Activated B cell treated with CpG ODN at 0.5 μM for 24 hours (primary cell): ENCODE measurements at regions not wholly inside any gene's neighbourhood (a gene's known extent, or its start where the extent isn't known, plus 50 kb on each side); places are given as distances from the start of the nearest gene placed in this dataset.

ENCODE experiments used
- ATAC-seq: fragments of 200-7000 bp; cut with Tn5 transposase; one replicate; pipeline ENCODE4 v1.10.0; 2021; ENCODE audit warnings: low read depth, mild to moderate bottlenecking, moderate library complexity
- CTCF ChIA-PET: fragments of 350-600 bp; sonication (Branson Sonifier 250); formaldehyde crosslinking; loops from one replicate; lab custom pipeline; 2021; ENCODE audit warnings: antibody characterized with exemption; lab: Charles Lee
- POLR2A ChIA-PET: fragments of 350-600 bp; sonication (Branson Sonifier 250); formaldehyde crosslinking; loops from one replicate; lab custom pipeline; 2021; ENCODE audit warnings: antibody characterized with exemption; lab: Charles Lee
- DNase-seq: peaks from one replicate; pipeline ENCODE4 v3.0.0; 2022
- H3K27ac Mint-ChIP-seq: one replicate; pipeline ENCODE4 v1.8.0; 2020; ENCODE audit warnings: mixed read lengths
- H3K27me3 Mint-ChIP-seq: one replicate; pipeline ENCODE4 v1.8.0; 2021; ENCODE audit warnings: mixed read lengths
- H3K36me3 Mint-ChIP-seq: one replicate; pipeline ENCODE4 v1.8.0; 2021; ENCODE audit warnings: low read depth, mixed read lengths
- H3K4me1 Mint-ChIP-seq: one replicate; pipeline ENCODE4 v1.8.0; 2021; ENCODE audit warnings: mixed read lengths
- H3K4me3 Mint-ChIP-seq: one replicate; pipeline ENCODE4 v1.8.0; 2020; ENCODE audit warnings: mild to moderate bottlenecking, mixed read lengths
- H3K9me3 Mint-ChIP-seq: one replicate; pipeline ENCODE4 v1.8.0; 2020; ENCODE audit warnings: mixed read lengths
- intact Hi-C: fragments of 100-400 bp; cut with micrococcal nuclease; formaldehyde crosslinking; loops from one replicate; pipeline ENCODE4 v1.15.1; 2024
- TF ChIP-seq, protein P1 (sequence below): fragments of 200-600 bp; IDR thresholded peaks from one replicate; pipeline ENCODE4 v1.8.0; 2022; ENCODE audit warnings: antibody characterized with exemption, mild to moderate bottlenecking

DNA sequence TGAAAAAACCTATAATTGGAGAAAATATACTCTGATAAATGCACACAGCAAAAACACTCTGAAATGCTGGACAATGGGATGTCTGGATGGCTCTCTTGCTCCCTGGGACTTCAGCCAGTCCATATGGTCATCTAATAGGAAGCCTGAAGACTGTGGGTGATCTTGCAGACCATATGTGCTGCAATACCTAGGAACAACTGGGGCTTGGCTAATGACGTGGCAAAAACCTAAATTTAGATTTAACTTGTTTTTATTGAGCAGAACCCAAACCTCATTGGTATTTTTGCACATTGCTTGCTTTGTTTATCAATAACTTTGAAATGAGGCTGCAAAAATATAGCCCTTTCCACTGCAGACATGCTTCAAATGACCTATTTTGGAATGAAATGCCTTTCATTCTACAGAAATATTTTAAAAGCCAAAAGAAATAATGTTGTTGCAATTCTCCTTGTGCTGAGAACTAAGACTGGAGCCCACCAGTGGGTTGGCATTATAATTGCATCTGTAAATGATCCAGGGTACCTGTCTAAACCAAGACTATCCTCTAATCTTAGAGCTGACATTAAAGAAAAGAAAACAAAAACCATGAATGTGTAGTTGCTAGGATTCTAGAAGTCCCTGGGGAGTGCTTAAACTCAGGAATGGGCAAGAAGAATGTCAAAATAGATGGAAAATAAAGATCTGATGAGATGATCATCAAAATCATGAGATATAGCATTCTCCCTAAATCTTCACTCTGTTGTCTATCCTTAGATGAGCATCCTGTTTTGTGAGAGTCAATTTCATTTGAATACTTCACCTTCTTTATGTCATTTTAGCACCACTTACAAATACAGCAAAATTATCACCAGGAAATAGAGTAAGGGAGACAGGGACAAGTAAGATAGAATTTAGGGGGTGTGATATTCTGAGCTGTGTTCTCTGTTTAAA lies 152.1 kb upstream of the RIMS1 start:
- POLR2A ChIA-PET = no interaction called here
- Mint-ChIP-seq H3K4me1 (no peaks in the 10 kb centered on the region), H3K27me3 (no peaks in the 10 kb centered on the region), H3K4me3 (no peak overlapping the region), H3K36me3 (no peaks in the 10 kb centered on the region), H3K9me3 (no peaks in the 10 kb centered on the region), H3K27ac (no peak overlapping the region)
- CTCF ChIA-PET = no interaction called here
- TF ChIP-seq, protein P1, sequence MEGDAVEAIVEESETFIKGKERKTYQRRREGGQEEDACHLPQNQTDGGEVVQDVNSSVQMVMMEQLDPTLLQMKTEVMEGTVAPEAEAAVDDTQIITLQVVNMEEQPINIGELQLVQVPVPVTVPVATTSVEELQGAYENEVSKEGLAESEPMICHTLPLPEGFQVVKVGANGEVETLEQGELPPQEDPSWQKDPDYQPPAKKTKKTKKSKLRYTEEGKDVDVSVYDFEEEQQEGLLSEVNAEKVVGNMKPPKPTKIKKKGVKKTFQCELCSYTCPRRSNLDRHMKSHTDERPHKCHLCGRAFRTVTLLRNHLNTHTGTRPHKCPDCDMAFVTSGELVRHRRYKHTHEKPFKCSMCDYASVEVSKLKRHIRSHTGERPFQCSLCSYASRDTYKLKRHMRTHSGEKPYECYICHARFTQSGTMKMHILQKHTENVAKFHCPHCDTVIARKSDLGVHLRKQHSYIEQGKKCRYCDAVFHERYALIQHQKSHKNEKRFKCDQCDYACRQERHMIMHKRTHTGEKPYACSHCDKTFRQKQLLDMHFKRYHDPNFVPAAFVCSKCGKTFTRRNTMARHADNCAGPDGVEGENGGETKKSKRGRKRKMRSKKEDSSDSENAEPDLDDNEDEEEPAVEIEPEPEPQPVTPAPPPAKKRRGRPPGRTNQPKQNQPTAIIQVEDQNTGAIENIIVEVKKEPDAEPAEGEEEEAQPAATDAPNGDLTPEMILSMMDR = no peak
- intact Hi-C loops = no loop called here
- ATAC-seq (no peak), DNase-seq (no peak)

DNA sequence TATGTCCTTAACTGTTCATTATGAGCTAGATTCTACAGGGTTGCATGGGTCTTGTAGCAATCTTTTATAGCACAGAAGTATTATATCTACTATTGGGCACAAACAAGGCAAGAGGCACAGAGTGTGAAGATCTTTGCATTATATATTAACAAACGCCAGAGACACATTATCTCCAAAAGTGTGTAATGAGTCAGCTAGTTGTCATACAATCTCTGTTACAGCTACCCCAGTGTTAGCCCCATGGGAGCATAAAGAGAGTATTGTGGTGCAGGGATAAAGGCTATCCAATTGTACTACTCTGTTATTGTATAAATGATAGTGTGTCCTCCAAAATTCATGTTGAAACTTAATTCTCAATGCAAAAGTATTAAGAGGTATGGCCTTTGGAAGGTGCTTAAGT lies 148.4 kb upstream of the RIMS1 start:
- H3K4me3 Mint-ChIP-seq = no peak overlapping the region
- no peaks in the 10 kb centered on the region for H3K27me3 Mint-ChIP-seq
- no peak overlapping the region for H3K27ac Mint-ChIP-seq
- ChIA-PET CTCF (no interaction called here), POLR2A (no interaction called here)
- ATAC-seq = no peak
- no peak for DNase-seq
- no peaks in the 10 kb centered on the region for H3K9me3 Mint-ChIP-seq
- H3K36me3 Mint-ChIP-seq = no peaks in the 10 kb centered on the region
- TF ChIP-seq, protein P1 = no peak
- intact Hi-C loops = no loop called here
- no peaks in the 10 kb centered on the region for H3K4me1 Mint-ChIP-seq

DNA sequence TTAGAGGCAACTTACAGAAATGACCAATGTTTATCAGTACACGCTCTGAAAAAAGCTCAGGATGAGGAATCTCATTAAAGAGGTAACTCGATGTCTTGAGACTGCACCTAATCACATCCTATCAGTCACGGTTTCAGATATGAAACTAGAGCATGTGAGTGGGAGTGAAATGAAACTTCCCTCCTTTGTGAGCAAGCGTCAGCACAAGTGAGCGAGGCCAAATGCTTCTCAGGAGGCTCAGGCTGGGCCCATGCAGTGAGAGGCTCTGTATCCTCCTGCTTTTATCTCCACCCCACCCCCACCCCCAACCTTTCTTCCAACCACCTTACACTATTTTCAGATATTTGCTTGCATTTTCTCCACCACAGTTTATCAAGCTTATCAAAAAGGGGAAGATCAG lies 140.8 kb upstream of the RIMS1 start:
- no peak overlapping the region for H3K27ac Mint-ChIP-seq
- H3K4me1 Mint-ChIP-seq = no peaks in the 10 kb centered on the region
- no peaks in the 10 kb centered on the region for H3K36me3 Mint-ChIP-seq
- no peak overlapping the region for H3K4me3 Mint-ChIP-seq
- H3K27me3 Mint-ChIP-seq = no peaks in the 10 kb centered on the region
- DNase-seq = no peak
- H3K9me3 Mint-ChIP-seq = no peaks in the 10 kb centered on the region
- ATAC-seq = no peak
- TF ChIP-seq, protein P1 = no peak
- intact Hi-C loops = no loop called here
- POLR2A ChIA-PET = no interaction called here
- CTCF ChIA-PET = no interaction called here

DNA sequence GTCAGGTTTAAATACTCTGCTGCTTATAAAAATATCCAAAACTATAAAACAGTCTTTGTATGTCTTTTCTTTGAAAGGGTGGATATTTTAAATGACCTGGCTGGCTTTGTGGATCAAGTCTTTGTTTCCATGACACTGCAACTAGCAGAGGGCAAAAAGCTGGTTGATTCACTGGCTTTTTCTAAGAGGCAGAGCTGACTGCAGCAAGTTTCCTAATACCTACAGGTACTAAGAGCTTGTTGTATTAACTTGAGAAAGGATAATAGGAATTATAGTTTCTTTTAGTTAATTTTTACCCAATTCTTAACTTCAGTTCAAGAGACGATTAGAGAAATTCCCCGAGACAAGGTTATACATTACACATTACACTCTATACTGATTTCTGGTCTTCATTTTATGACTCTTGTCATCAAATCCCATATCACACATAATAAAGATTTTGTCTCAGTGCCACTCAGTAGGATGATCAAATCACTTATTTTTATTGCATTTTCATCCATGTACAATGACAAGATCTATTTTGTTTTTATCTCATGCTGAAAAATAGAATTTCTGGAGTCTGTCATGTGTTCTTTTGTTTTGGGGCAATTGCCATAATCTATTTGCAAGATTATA lies 120.1 kb upstream of the RIMS1 start:
- intact Hi-C loops = no loop called here
- DNase-seq = no peak
- H3K4me1 Mint-ChIP-seq = no peaks in the 10 kb centered on the region
- ChIA-PET CTCF (no interaction called here), POLR2A (no interaction called here)
- no peaks in the 10 kb centered on the region for H3K36me3 Mint-ChIP-seq
- H3K27ac Mint-ChIP-seq = no peak overlapping the region
- TF ChIP-seq, protein P1 = no peak
- no peaks in the 10 kb centered on the region for H3K9me3 Mint-ChIP-seq
- no peaks in the 10 kb centered on the region for H3K27me3 Mint-ChIP-seq
- no peak overlapping the region for H3K4me3 Mint-ChIP-seq
- no peak for ATAC-seq

DNA sequence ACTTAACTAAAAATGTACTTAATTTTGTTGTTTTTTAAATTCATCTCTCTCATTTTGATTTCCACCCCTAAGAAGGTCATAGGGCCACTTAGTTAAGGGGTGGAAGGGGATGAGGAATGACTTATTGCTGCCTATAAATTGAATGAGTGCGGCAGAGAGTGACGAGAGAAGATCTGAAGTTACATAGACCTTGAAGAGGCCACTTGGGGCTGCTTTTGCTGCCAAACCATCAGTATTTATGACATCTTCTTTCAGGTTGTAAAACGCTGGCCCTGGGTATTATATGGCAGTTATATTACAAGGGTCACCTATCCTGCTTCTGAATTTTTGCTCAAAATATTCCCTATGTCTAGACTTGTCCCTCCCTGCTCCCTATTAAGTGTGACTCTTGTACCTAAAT lies 119.6 kb upstream of the RIMS1 start:
- intact Hi-C loops = no loop called here
- Mint-ChIP-seq H3K9me3 (no peaks in the 10 kb centered on the region), H3K27me3 (no peaks in the 10 kb centered on the region), H3K36me3 (no peaks in the 10 kb centered on the region), H3K4me1 (no peaks in the 10 kb centered on the region), H3K27ac (no peak overlapping the region), H3K4me3 (no peak overlapping the region)
- ChIA-PET POLR2A (no interaction called here), CTCF (no interaction called here)
- TF ChIP-seq, protein P1 = no peak
- DNase-seq (no peak), ATAC-seq (no peak)
